IMR-90 (cell line): ENCODE measurements at regions not wholly inside any gene's neighbourhood (a gene's known extent, or its start where the extent isn't known, plus 50 kb on each side); places are given as distances from the start of the nearest gene placed in this dataset.

Experiments
- ATAC-seq: fragments of 200-7000 bp; cut with Tn5 transposase; 2 replicates; pipeline ENCODE4 v1.9.1; 2020; ENCODE audit warnings: low read depth, mild to moderate bottlenecking, moderate library complexity
- BruUV-seq: library from RNA; stranded (reverse); fragments of 400-500 nt; replicated peaks from 2 replicates; lab custom pipeline; 2021; lab: Mats Ljungman, UMichigan
- CTCF ChIA-PET: fragments of 300-600 bp; formaldehyde crosslinking; extraction: SDS; loops from one replicate; lab custom pipeline; 2021; ENCODE audit warnings: antibody characterized with exemption; lab: Yijun Ruan, JAX
- POLR2A ChIA-PET: fragments of 300-600 bp; sonication (Branson Sonifier 250); formaldehyde crosslinking; loops from one replicate; lab custom pipeline; 2022; ENCODE audit warnings: antibody characterized with exemption; ENCODE audit not compliant: unreplicated experiment; lab: Charles Lee
- DNase-seq: peaks from one replicate; pipeline ENCODE4 v3.0.0; 2013
- H2AFZ ChIP-seq: replicated peaks from 2 replicates; pipeline ENCODE3; 2013; ENCODE audit warnings: low read length, mild to moderate bottlenecking; ENCODE audit not compliant: poor library complexity
- H2AK5ac ChIP-seq: 2 replicates; pipeline ENCODE4 v1.6.1; 2013; ENCODE audit warnings: low read depth, low read length, inconsistent platforms
- H2AK9ac ChIP-seq: replicated peaks from 2 replicates; pipeline ENCODE3; 2013; ENCODE audit warnings: mild to moderate bottlenecking, low read depth, low read length, moderate library complexity; ENCODE audit not compliant: poor library complexity
- H2BK120ac ChIP-seq: 2 replicates; pipeline ENCODE4 v1.6.1; 2013; ENCODE audit warnings: low read depth, low read length, inconsistent platforms
- H2BK15ac ChIP-seq: 3 replicates; pipeline ENCODE4 v1.6.1; 2013; ENCODE audit warnings: low read depth, low read length, inconsistent platforms
- H2BK20ac ChIP-seq: 2 replicates; pipeline ENCODE4 v1.6.1; 2013; ENCODE audit warnings: low read depth, mild to moderate bottlenecking, inconsistent platforms, low read length, moderate library complexity
- H2BK5ac ChIP-seq: 2 replicates; pipeline ENCODE4 v1.6.1; 2013; ENCODE audit warnings: mild to moderate bottlenecking, low read depth, low read length, inconsistent platforms; ENCODE audit not compliant: poor library complexity, severe bottlenecking
- H3K14ac ChIP-seq: replicated peaks from 2 replicates; pipeline ENCODE4 v1.6.1; 2013; ENCODE audit warnings: low read depth, low read length, inconsistent platforms
- H3K18ac ChIP-seq: 2 replicates; pipeline ENCODE4 v1.6.1; 2013; ENCODE audit warnings: low read depth, low read length, control low read depth
- H3K23ac ChIP-seq: 2 replicates; pipeline ENCODE4 v1.6.1; 2013; ENCODE audit warnings: low read depth, low read length, inconsistent platforms
- H3K27ac ChIP-seq: 2 replicates; pipeline ENCODE4 v1.5.1; 2013; ENCODE audit warnings: mild to moderate bottlenecking, control low read depth, low read length; ENCODE audit not compliant: insufficient read depth
- H3K27me3 ChIP-seq: 2 replicates; pipeline ENCODE4 v1.6.1; 2013; ENCODE audit warnings: low read length; ENCODE audit not compliant: control insufficient read depth, insufficient read depth
- H3K36me3 ChIP-seq: 2 replicates; pipeline ENCODE4 v1.6.1; 2013; ENCODE audit warnings: low read length, mixed read lengths; ENCODE audit not compliant: control insufficient read depth, insufficient read depth
- H3K4ac ChIP-seq: 2 replicates; pipeline ENCODE4 v1.6.1; 2013; ENCODE audit warnings: low read depth, low read length, inconsistent platforms
- H3K4me1 ChIP-seq: 2 replicates; pipeline ENCODE4 v1.6.1; 2013; ENCODE audit warnings: low read length, mixed read lengths; ENCODE audit not compliant: control insufficient read depth, insufficient read depth
- H3K4me2 ChIP-seq: 2 replicates; pipeline ENCODE4 v1.6.1; 2013; ENCODE audit warnings: low read depth, mild to moderate bottlenecking, control low read depth, low read length, moderate library complexity
- H3K4me3 ChIP-seq: 2 replicates; pipeline ENCODE4 v1.5.1; 2013; ENCODE audit warnings: low read depth, mild to moderate bottlenecking, control low read depth, low read length, moderate library complexity; ENCODE audit not compliant: insufficient read depth
- H3K56ac ChIP-seq: 2 replicates; pipeline ENCODE4 v1.6.1; 2013; ENCODE audit warnings: low read length, inconsistent platforms; ENCODE audit not compliant: insufficient read depth; ENCODE audit errors: extremely low read depth
- H3K79me1 ChIP-seq, 2 experiments: 2 replicates each; pipeline ENCODE4 v1.6.1; 2013; ENCODE audit warnings: low read length in 2 of 2, inconsistent platforms in 1 of 2, low read depth in 1 of 2
- H3K9ac ChIP-seq: 2 replicates; pipeline ENCODE4 v1.6.1; 2013; ENCODE audit warnings: low read depth, low read length, control low read depth
- H3K9me1 ChIP-seq: 2 replicates; pipeline ENCODE4 v1.6.1; 2013; ENCODE audit warnings: low read length, inconsistent platforms; ENCODE audit not compliant: insufficient read depth
- H3K9me3 ChIP-seq: 2 replicates; pipeline ENCODE4 v1.6.1; 2013; ENCODE audit warnings: low read length; ENCODE audit not compliant: control insufficient read depth, insufficient read depth
- H4K20me1 ChIP-seq: 2 replicates; pipeline ENCODE4 v1.6.1; 2013; ENCODE audit warnings: low read length, inconsistent platforms; ENCODE audit not compliant: insufficient read depth
- H4K5ac ChIP-seq: 2 replicates; pipeline ENCODE4 v1.6.1; 2013; ENCODE audit warnings: mild to moderate bottlenecking, low read depth, low read length, control low read depth
- H4K8ac ChIP-seq, 2 experiments: 2 replicates each; pipeline ENCODE4 v1.6.1; 2013; ENCODE audit warnings: low read depth in 2 of 2, low read length in 2 of 2, control low read depth in 1 of 2, inconsistent platforms in 1 of 2
- H4K91ac ChIP-seq: 2 replicates; pipeline ENCODE4 v1.6.1; 2013; ENCODE audit warnings: low read depth, low read length, inconsistent platforms; ENCODE audit not compliant: insufficient read depth
- BHLHE40 ChIP-seq: fragments of 150-350 bp; IDR thresholded peaks from 2 replicates; pipeline ENCODE4 v1.6.1; 2016; ENCODE audit warnings: mild to moderate bottlenecking, low read depth, low read length
- CEBPB ChIP-seq: IDR thresholded peaks from 2 replicates; pipeline ENCODE4 v1.6.1; 2012; ENCODE audit warnings: low read depth, low read length, improper control_type of control experiment
- CHD1 ChIP-seq: IDR thresholded peaks from 2 replicates; pipeline ENCODE4 v1.6.1; 2012; ENCODE audit warnings: low read depth, low read length, improper control_type of control experiment
- CTCF ChIP-seq: conservative IDR thresholded peaks from 2 replicates; pipeline ENCODE4 v1.5.1; 2012; ENCODE audit warnings: mild to moderate bottlenecking, low read depth, low read length, improper control_type of control experiment
- ELK1 ChIP-seq: fragments of 150-350 bp; IDR thresholded peaks from 2 replicates; pipeline ENCODE4 v1.6.1; 2016; ENCODE audit warnings: low read depth, mild to moderate bottlenecking, low read length, moderate library complexity, borderline replicate concordance
- FOS ChIP-seq: fragments of 150-350 bp; IDR thresholded peaks from 2 replicates; pipeline ENCODE4 v1.6.1; 2016; ENCODE audit warnings: low read depth, low read length
- MAFK ChIP-seq: IDR thresholded peaks from 2 replicates; pipeline ENCODE4 v1.6.1; 2012; ENCODE audit warnings: low read depth, low read length, improper control_type of control experiment
- MAZ ChIP-seq: IDR thresholded peaks from 2 replicates; pipeline ENCODE4 v1.6.1; 2012; ENCODE audit warnings: low read depth, mild to moderate bottlenecking, low read length, improper control_type of control experiment, moderate library complexity, borderline replicate concordance
- MXI1 ChIP-seq: IDR thresholded peaks from 2 replicates; pipeline ENCODE4 v1.6.1; 2012; ENCODE audit warnings: low read depth, mild to moderate bottlenecking, low read length, moderate library complexity, borderline replicate concordance
- NFE2L2 ChIP-seq: fragments of 150-350 bp; IDR thresholded peaks from 2 replicates; pipeline ENCODE4 v1.6.1; 2016; ENCODE audit warnings: low read depth, mild to moderate bottlenecking, low read length
- POLR2A ChIP-seq: IDR thresholded peaks from 2 replicates; pipeline ENCODE4 v1.6.1; 2012; ENCODE audit warnings: mild to moderate bottlenecking, low read depth, low read length
- RAD21 ChIP-seq: IDR thresholded peaks from 2 replicates; pipeline ENCODE4 v1.6.1; 2012; ENCODE audit warnings: low read length, improper control_type of control experiment
- RCOR1 ChIP-seq: IDR thresholded peaks from 2 replicates; pipeline ENCODE4 v1.6.1; 2012; ENCODE audit warnings: mild to moderate bottlenecking, low read length, improper control_type of control experiment; ENCODE audit not compliant: insufficient replicate concordance
- RFX5 ChIP-seq: IDR thresholded peaks from 2 replicates; pipeline ENCODE4 v1.8.0; 2012; ENCODE audit warnings: low read depth, mild to moderate bottlenecking, low read length, moderate library complexity
- SMC3 ChIP-seq: fragments of 150-350 bp; IDR thresholded peaks from 2 replicates; pipeline ENCODE4 v1.6.1; 2016; ENCODE audit warnings: low read depth, mild to moderate bottlenecking, antibody characterized with exemption, low read length, moderate library complexity
- USF2 ChIP-seq: fragments of 150-350 bp; IDR thresholded peaks from 2 replicates; pipeline ENCODE4 v1.6.1; 2017; ENCODE audit warnings: mild to moderate bottlenecking, antibody characterized with exemption, low read length, low read depth
- WGBS, 2 experiments: methylation state at CpG; one replicate each; pipeline versions ENCODE4 v1.1.5 to v1.1.7; 2013; ENCODE audit warnings: missing lambda C conversion rate in 2 of 2; ENCODE audit not compliant: insufficient read length in 1 of 2; ENCODE audit errors: extremely low coverage in 2 of 2; 5-methylcytosine and 5-hydroxymethylcytosine counted together
- dilution Hi-C: fragments of 300-500 bp; cut with HindIII; formaldehyde crosslinking; loops from one replicate; pipeline ENCODE4 v1.14.3; 2018; ENCODE audit warnings: low sequenced_read_pairs; ENCODE audit not compliant: unreplicated experiment
- in situ Hi-C: fragments of 300-500 bp; cut with MboI; formaldehyde crosslinking; loops from 3 replicates; pipeline ENCODE4 v1.14.3; 2019; ENCODE audit warnings: low sequenced_read_pairs, inconsistent platforms, mixed read lengths
- intact Hi-C: fragments of 100-400 bp; cut with micrococcal nuclease; formaldehyde crosslinking; loops from 2 replicates; pipeline ENCODE4 v1.10.0; 2022

DNA sequence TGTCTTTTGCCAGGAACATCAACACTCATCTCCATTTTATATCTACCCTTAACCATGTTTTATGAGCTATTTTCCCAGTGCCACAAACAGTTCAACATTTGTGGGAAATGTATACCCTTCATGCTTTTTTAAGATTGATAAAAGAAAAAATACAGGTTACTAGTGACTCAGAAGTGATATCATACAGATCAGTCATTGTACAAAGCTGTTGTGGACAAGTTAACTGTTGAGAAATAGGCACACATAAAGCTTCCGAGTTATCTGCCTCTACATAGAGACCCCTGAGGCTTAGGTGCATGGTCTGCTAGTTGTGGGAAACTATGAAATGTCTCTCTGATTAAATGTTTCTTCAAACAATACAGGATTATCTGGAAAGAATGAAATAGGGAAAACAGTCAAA, 96.3 kb downstream of the LSM5 start:
- no TSS peak for BruUV-seq
- ATAC-seq = no peak
- WGBS, 2 experiments = no CpG with 5 or more reads among the region's 1 CpG

More for the DNA sequence above, 96.3 kb downstream of the LSM5 start:
- Histone ChIP-seq H3K9me3 (no peaks in the 10 kb centered on the region), H3K18ac (no peak overlapping the region), H4K20me1 (no peaks in the 10 kb centered on the region), H2BK20ac (no peak overlapping the region), H3K27ac (no peak overlapping the region), H3K27me3 (no peaks in the 10 kb centered on the region), H3K4me1 (no peaks in the 10 kb centered on the region), H3K36me3 (no peaks in the 10 kb centered on the region), H3K23ac (no peak overlapping the region), H4K5ac (no peak overlapping the region), H2BK120ac (no peak overlapping the region), H3K9ac (no peak overlapping the region), H3K79me1 (no peaks in the 10 kb centered on the region), H3K4me2 (no peak overlapping the region), H2AK9ac (no peak overlapping the region), H3K4ac (no peak overlapping the region), H3K14ac (no peak overlapping the region), H2AFZ (no peak overlapping the region), H3K9me1 (no peaks in the 10 kb centered on the region), H3K56ac (no peak overlapping the region), H4K8ac (no peak overlapping the region), H2BK5ac (no peak overlapping the region), H3K4me3 (no peak overlapping the region), H2BK15ac (no peak overlapping the region), H4K91ac (no peak overlapping the region), H2AK5ac (no peak overlapping the region)
- intact Hi-C loops (no loop called here), in situ Hi-C loops (no loop called here), dilution Hi-C loops (no loop called here)
- DNase-seq = no peak
- CTCF ChIA-PET = no interaction called here
- POLR2A ChIA-PET = no interaction called here
- TF ChIP-seq MXI1 (no peak), NFE2L2 (no peak), RAD21 (no peak), FOS (no peak), BHLHE40 (no peak), MAFK (no peak), RFX5 (no peak), CHD1 (no peak), USF2 (no peak), ELK1 (no peak), RCOR1 (no peak), POLR2A (no peak), CEBPB (no peak), CTCF (no peak), MAZ (no peak), SMC3 (no peak)
